MM.1S (cell line): ENCODE measurements at regions not wholly inside any gene's neighbourhood (a gene's known extent, or its start where the extent isn't known, plus 50 kb on each side); places are given as distances from the start of the nearest gene placed in this dataset.

Experiments
- DNase-seq: peaks from one replicate; pipeline ENCODE4 v3.0.0-alpha.2; 2015
- H2AFZ ChIP-seq: fragments of 300-600 bp; sonication (generic); 2 replicates; pipeline ENCODE4 v1.6.0; 2016; ENCODE audit warnings: antibody characterized with exemption, low read length
- H3F3A ChIP-seq: fragments of 300-600 bp; sonication (generic); 2 replicates; pipeline ENCODE4 v1.6.1; 2016; ENCODE audit warnings: mild to moderate bottlenecking, antibody characterized with exemption, low read length, moderate library complexity, mixed read lengths; ENCODE audit not compliant: insufficient read depth
- H3K27ac ChIP-seq: fragments of 300-600 bp; sonication (generic); 2 replicates; pipeline ENCODE4 v1.5.1; 2016; ENCODE audit warnings: mild to moderate bottlenecking, low read length
- H3K27me3 ChIP-seq: fragments of 300-600 bp; sonication (generic); replicated peaks from 2 replicates; pipeline ENCODE4 v1.6.0; 2016; ENCODE audit warnings: low read length; ENCODE audit not compliant: insufficient read depth
- H3K36me3 ChIP-seq: fragments of 300-600 bp; sonication (generic); replicated peaks from 2 replicates; pipeline ENCODE4 v1.6.1; 2016; ENCODE audit warnings: mild to moderate bottlenecking, low read length, mixed read lengths; ENCODE audit not compliant: insufficient read depth
- H3K4me1 ChIP-seq: fragments of 300-600 bp; sonication (generic); 2 replicates; pipeline ENCODE4 v1.6.1; 2016; ENCODE audit warnings: low read length, mixed read lengths
- H3K4me2 ChIP-seq: fragments of 300-600 bp; sonication (generic); 2 replicates; pipeline ENCODE4 v1.6.0; 2016; ENCODE audit warnings: low read depth, low read length
- H3K4me3 ChIP-seq: fragments of 300-600 bp; sonication (generic); 2 replicates; pipeline ENCODE4 v1.5.1; 2016; ENCODE audit warnings: low read length, mixed read lengths
- H3K79me2 ChIP-seq: fragments of 300-600 bp; sonication (generic); 2 replicates; pipeline ENCODE4 v1.6.1; 2016; ENCODE audit warnings: mixed run types, low read length, mixed read lengths
- H3K9ac ChIP-seq: fragments of 300-600 bp; sonication (generic); 2 replicates; pipeline ENCODE4 v1.6.1; 2016; ENCODE audit warnings: low read length, mixed read lengths
- H3K9me2 ChIP-seq: fragments of 300-600 bp; sonication (generic); replicated peaks from 2 replicates; pipeline ENCODE4 v1.6.1; 2016; ENCODE audit warnings: mild to moderate bottlenecking, low read length, mixed read lengths; ENCODE audit not compliant: insufficient read depth
- H3K9me3 ChIP-seq: fragments of 300-600 bp; sonication (generic); replicated peaks from 2 replicates; pipeline ENCODE4 v1.6.1; 2016; ENCODE audit warnings: mild to moderate bottlenecking, low read length, mixed read lengths; ENCODE audit not compliant: insufficient read depth
- H4K20me1 ChIP-seq: fragments of 300-600 bp; sonication (generic); 2 replicates; pipeline ENCODE4 v1.6.1; 2016; ENCODE audit warnings: mild to moderate bottlenecking, low read length, moderate library complexity, mixed read lengths; ENCODE audit not compliant: insufficient read depth
- CTCF ChIP-seq: fragments of 300-600 bp; sonication (generic); IDR thresholded peaks from 2 replicates; pipeline ENCODE4 v1.5.1; 2016; ENCODE audit warnings: antibody characterized with exemption, low read length, mixed read lengths
- EZH2 ChIP-seq: fragments of 300-600 bp; sonication (generic); optimal IDR thresholded peaks from 2 replicates; pipeline ENCODE3; 2017; ENCODE audit warnings: low read depth, mild to moderate bottlenecking, antibody characterized with exemption, low read length, mixed read lengths
- EZH2phosphoT487 ChIP-seq: fragments of 300-600 bp; sonication (generic); IDR thresholded peaks from 2 replicates; pipeline ENCODE4 v1.6.1; 2018; ENCODE audit warnings: antibody characterized with exemption, low read length

GRCh38 chr2:36266536-36267121 lies 88.9 kb upstream of the CRIM1 start:
- Histone ChIP-seq H3K9me3 (no peaks in the 10 kb centered on the region), H2AFZ (no peak overlapping the region), H3K79me2 (no peaks in the 10 kb centered on the region), H3K9me2 (no peaks in the 10 kb centered on the region), H3F3A (no peaks in the 10 kb centered on the region), H3K27me3 (no peaks in the 10 kb centered on the region), H3K4me1 (no peaks in the 10 kb centered on the region), H3K27ac (no peak overlapping the region), H3K4me3 (no peak overlapping the region), H3K9ac (no peak overlapping the region), H3K4me2 (no peak overlapping the region), H3K36me3 (no peaks in the 10 kb centered on the region), H4K20me1 (no peaks in the 10 kb centered on the region)
- no peak for TF ChIP-seq CTCF
- no peak for TF ChIP-seq EZH2
- no peak for TF ChIP-seq EZH2phosphoT487
- no peak for DNase-seq

- Histone ChIP-seq H3K9me2 (no peaks in the 10 kb centered on the region), H3K27ac (no peak overlapping the region), H2AFZ (no peak overlapping the region), H3K9me3 (no peaks in the 10 kb centered on the region), H3K36me3 (no peaks in the 10 kb centered on the region), H3K4me1 (no peaks in the 10 kb centered on the region), H3K27me3 (no peaks in the 10 kb centered on the region), H3K4me3 (no peak overlapping the region), H4K20me1 (no peaks in the 10 kb centered on the region), H3K9ac (no peak overlapping the region), H3K79me2 (no peaks in the 10 kb centered on the region), H3F3A (no peaks in the 10 kb centered on the region), H3K4me2 (no peak overlapping the region)
- no peak for TF ChIP-seq EZH2
- TF ChIP-seq EZH2phosphoT487: no peak
- DNase-seq: no peak
These were observed 93.0 kb upstream of the CRIM1 start for GRCh38 chr2:36262581-36262980.

- TF ChIP-seq CTCF: no peak
- no peak for TF ChIP-seq EZH2phosphoT487
- TF ChIP-seq EZH2: no peak
- no peaks in the 10 kb centered on the region for H3K27me3 ChIP-seq
- H3K9me3 ChIP-seq: no peaks in the 10 kb centered on the region
- no peak overlapping the region for H3K9ac ChIP-seq
- no peaks in the 10 kb centered on the region for H4K20me1 ChIP-seq
- H3K79me2 ChIP-seq: no peaks in the 10 kb centered on the region
- no peaks in the 10 kb centered on the region for H3K4me1 ChIP-seq
- H2AFZ ChIP-seq: no peak overlapping the region
- no peaks in the 10 kb centered on the region for H3F3A ChIP-seq
- no peak overlapping the region for H3K27ac ChIP-seq
- no peak for DNase-seq
- no peak overlapping the region for H3K4me3 ChIP-seq
- no peaks in the 10 kb centered on the region for H3K9me2 ChIP-seq
- H3K4me2 ChIP-seq: no peak overlapping the region
- H3K36me3 ChIP-seq: no peaks in the 10 kb centered on the region
These were observed 99.7 kb upstream of the CRIM1 start for GRCh38 chr2:36255863-36256262.

GRCh38 chr2:36253086-36253485 lies 102.5 kb upstream of the CRIM1 start:
- H3K36me3 ChIP-seq: no peaks in the 10 kb centered on the region
- H3F3A ChIP-seq: no peaks in the 10 kb centered on the region
- H4K20me1 ChIP-seq: no peaks in the 10 kb centered on the region
- H3K4me2 ChIP-seq: no peak overlapping the region
- no peak overlapping the region for H2AFZ ChIP-seq
- H3K9ac ChIP-seq: no peak overlapping the region
- no peak overlapping the region for H3K27ac ChIP-seq
- no peak overlapping the region for H3K4me3 ChIP-seq
- DNase-seq: no peak
- no peaks in the 10 kb centered on the region for H3K4me1 ChIP-seq
- no peaks in the 10 kb centered on the region for H3K27me3 ChIP-seq
- H3K9me3 ChIP-seq: no peaks in the 10 kb centered on the region
- H3K9me2 ChIP-seq: no peaks in the 10 kb centered on the region
- no peaks in the 10 kb centered on the region for H3K79me2 ChIP-seq
- TF ChIP-seq EZH2: no peak
- no peak for TF ChIP-seq EZH2phosphoT487
